H1 (cell line): ENCODE measurements at regions not wholly inside any gene's neighbourhood (a gene's known extent, or its start where the extent isn't known, plus 50 kb on each side); places are given as distances from the start of the nearest gene placed in this dataset.

Experiments used
- CTCF ChIA-PET: fragments of 300-600 bp; sonication (Branson Sonifier 250); formaldehyde crosslinking; loops from one replicate; lab custom pipeline; 2021; ENCODE audit not compliant: partially characterized antibody; lab: Charles Lee
- POLR2A ChIA-PET: fragments of 300-600 bp; sonication (Branson Sonifier 250); formaldehyde crosslinking; loops from one replicate; lab custom pipeline; 2021; ENCODE audit warnings: inconsistent platforms; ENCODE audit not compliant: partially characterized antibody; lab: Charles Lee
- DNase-seq, 2 experiments: peaks; one replicate each; pipeline versions ENCODE4 v3.0.0 to v3.0.0-alpha.2; 2010 to 2022; ENCODE audit warnings: low spot score in 2 of 2, low read depth in 1 of 2, mixed read lengths in 1 of 2
- FAIRE-seq: peaks from 2 replicates; lab custom pipeline; 2011; peaks lifted over from hg19 to GRCh38; lab: Jason Lieb, UNC
- H2AFZ ChIP-seq: 2 replicates; pipeline ENCODE4 v1.8.1; 2012; ENCODE audit warnings: low read length, inconsistent platforms
- H2AK5ac ChIP-seq: 2 replicates; pipeline ENCODE4 v1.6.1; 2013; ENCODE audit warnings: low read depth, low read length
- H2BK120ac ChIP-seq: replicated peaks from 2 replicates; pipeline ENCODE3; 2013; ENCODE audit warnings: low read depth, low read length, inconsistent platforms
- H2BK12ac ChIP-seq: 2 replicates; pipeline ENCODE4 v1.6.1; 2013; ENCODE audit warnings: low read depth, low read length
- H2BK15ac ChIP-seq: 2 replicates; pipeline ENCODE4 v1.6.1; 2013; ENCODE audit warnings: low read length
- H2BK20ac ChIP-seq: 2 replicates; pipeline ENCODE4 v1.6.1; 2013; ENCODE audit warnings: low read length
- H2BK5ac ChIP-seq: 2 replicates; pipeline ENCODE4 v1.6.1; 2013; ENCODE audit warnings: low read depth, low read length
- H3K14ac ChIP-seq: 2 replicates; pipeline ENCODE4 v1.6.1; 2013; ENCODE audit warnings: inconsistent platforms; ENCODE audit not compliant: insufficient read length
- H3K18ac ChIP-seq: 2 replicates; pipeline ENCODE4 v1.6.1; 2013; ENCODE audit warnings: low read length; ENCODE audit errors: extremely low read depth
- H3K23ac ChIP-seq: 2 replicates; pipeline ENCODE4 v1.6.1; 2013; ENCODE audit warnings: inconsistent platforms; ENCODE audit not compliant: insufficient read length
- H3K23me2 ChIP-seq: 2 replicates; pipeline ENCODE4 v1.6.1; 2013; ENCODE audit warnings: low read depth, low read length
- H3K27ac ChIP-seq: 2 replicates; pipeline ENCODE4 v1.6.1; 2011; ENCODE audit warnings: low read depth, low read length, inconsistent platforms
- H3K27me3 ChIP-seq, 4 experiments: replicated peaks in 1 of 4; 1 replicate in 1 of 4; 2 replicates in 3 of 4; pipeline versions ENCODE4 v1.6.1 to v1.8.1; 2011 to 2013; ENCODE audit warnings: low read length in 3 of 4, mild to moderate bottlenecking in 3 of 4, inconsistent platforms in 2 of 4, mixed read lengths in 2 of 4, moderate library complexity in 1 of 4; ENCODE audit not compliant: control insufficient read depth in 3 of 4, insufficient read depth in 3 of 4; ENCODE audit errors: extremely low read depth in 1 of 4
- H3K36me3 ChIP-seq, 4 experiments: 2 replicates each; pipeline versions ENCODE4 v1.6.1 to v1.8.1; 2011 to 2013; ENCODE audit warnings: mild to moderate bottlenecking in 4 of 4, low read length in 3 of 4, moderate library complexity in 2 of 4, control low read depth in 1 of 4, inconsistent platforms in 1 of 4; ENCODE audit not compliant: insufficient read depth in 4 of 4, control insufficient read depth in 2 of 4
- H3K4ac ChIP-seq: replicated peaks from 2 replicates; pipeline ENCODE3; 2013; ENCODE audit warnings: low read length, low read depth, mixed read lengths, inconsistent platforms; ENCODE audit not compliant: insufficient read length
- H3K4me1 ChIP-seq, 4 experiments: replicated peaks in 1 of 4; 1 replicate in 1 of 4; 2 replicates in 3 of 4; pipeline versions ENCODE4 v1.6.1 to v1.8.1; 2011 to 2013; ENCODE audit warnings: low read length in 3 of 4, inconsistent platforms in 2 of 4, mixed read lengths in 1 of 4; ENCODE audit not compliant: insufficient read depth in 4 of 4, control insufficient read depth in 3 of 4
- H3K4me2 ChIP-seq, 2 experiments: 2 replicates each; pipeline versions ENCODE4 v1.6.1 to v1.8.1; 2011 to 2013; ENCODE audit warnings: low read depth in 2 of 2, low read length in 2 of 2, control low read depth in 1 of 2, inconsistent platforms in 1 of 2, mild to moderate bottlenecking in 1 of 2; ENCODE audit not compliant: insufficient read depth in 1 of 2
- H3K4me3 ChIP-seq, 4 experiments: fragments of 200-600, 300-600 bp in 1 of 4; sonication (generic), shearing (Covaris generic), sonication (Bioruptor Twin) in 1 of 4; 2 replicates each; pipeline versions ENCODE4 v1.5.1 to v1.8.1; 2011 to 2016; ENCODE audit warnings: low read length in 4 of 4, low read depth in 3 of 4, control low read depth in 2 of 4, inconsistent platforms in 2 of 4, mild to moderate bottlenecking in 2 of 4, mixed read lengths in 1 of 4, moderate library complexity in 1 of 4; ENCODE audit not compliant: insufficient read depth in 2 of 4; ENCODE audit errors: extremely low read depth in 1 of 4
- H3K56ac ChIP-seq: replicated peaks from 2 replicates; pipeline ENCODE3; 2013; ENCODE audit warnings: low read depth, mild to moderate bottlenecking, mixed read lengths, low read length, inconsistent platforms; ENCODE audit not compliant: insufficient read length
- H3K79me1 ChIP-seq: 2 replicates; pipeline ENCODE4 v1.6.1; 2013; ENCODE audit warnings: low read depth, low read length, control low read depth
- H3K79me2 ChIP-seq, 2 experiments: 2 replicates each; pipeline versions ENCODE4 v1.6.1 to v1.8.1; 2012 to 2013; ENCODE audit warnings: low read length in 2 of 2, mild to moderate bottlenecking in 2 of 2, inconsistent platforms in 1 of 2; ENCODE audit not compliant: insufficient read depth in 2 of 2, control insufficient read depth in 1 of 2
- H3K9ac ChIP-seq, 4 experiments: replicated peaks in 1 of 4; 1 replicate in 1 of 4; 2 replicates in 3 of 4; pipeline versions ENCODE4 v1.6.1 to v1.8.1; 2011 to 2013; ENCODE audit warnings: low read depth in 3 of 4, low read length in 3 of 4, control low read depth in 2 of 4, mild to moderate bottlenecking in 2 of 4, moderate library complexity in 2 of 4, inconsistent platforms in 1 of 4; ENCODE audit errors: extremely low read depth in 1 of 4
- H3K9me3 ChIP-seq, 2 experiments: 2 replicates each; pipeline versions ENCODE4 v1.6.1 to v1.8.1; 2012 to 2013; ENCODE audit warnings: mild to moderate bottlenecking in 2 of 2, moderate library complexity in 2 of 2, control low read depth in 1 of 2, inconsistent platforms in 1 of 2, low read depth in 1 of 2, low read length in 1 of 2, mixed read lengths in 1 of 2; ENCODE audit not compliant: insufficient read depth in 2 of 2
- H4K20me1 ChIP-seq, 2 experiments: replicated peaks in 1 of 2; 2 replicates each; pipeline versions ENCODE3 to v1.8.1; 2011 to 2013; ENCODE audit warnings: inconsistent platforms in 2 of 2, low read length in 2 of 2, mild to moderate bottlenecking in 1 of 2; ENCODE audit not compliant: insufficient read depth in 2 of 2, control insufficient read depth in 1 of 2
- H4K5ac ChIP-seq: 2 replicates; pipeline ENCODE4 v1.6.1; 2013; ENCODE audit warnings: low read length, low read depth, mixed read lengths, inconsistent platforms; ENCODE audit not compliant: insufficient read length
- H4K8ac ChIP-seq: 2 replicates; pipeline ENCODE4 v1.8.0; 2013; ENCODE audit warnings: mild to moderate bottlenecking, moderate library complexity, low read length, inconsistent platforms; ENCODE audit not compliant: insufficient read depth; ENCODE audit errors: extremely low read depth
- H4K91ac ChIP-seq: replicated peaks from 2 replicates; pipeline ENCODE3; 2013; ENCODE audit warnings: low read length, mixed read lengths, inconsistent platforms; ENCODE audit not compliant: insufficient read length
- SAP30 ChIP-seq: fragments of 300-600 bp; sonication (generic); IDR thresholded peaks from 2 replicates; pipeline ENCODE4 v1.7.1; 2012; ENCODE audit warnings: low read length, moderate library complexity, mild to moderate bottlenecking, inconsistent platforms; ENCODE audit not compliant: insufficient read depth, insufficient replicate concordance
- WGBS, 2 experiments: shearing (Covaris generic) in 1 of 2; methylation state at CpG; one replicate each; pipeline versions ENCODE4 v1.1.6 to v1.1.7; 2013 to 2015; ENCODE audit warnings: low lambda C conversion rate in 2 of 2, mixed read lengths in 2 of 2, inconsistent platforms in 1 of 2, low coverage in 1 of 2, missing lambda C conversion rate in 1 of 2; ENCODE audit not compliant: insufficient replicate concordance in 2 of 2, insufficient coverage in 1 of 2, insufficient read length in 1 of 2; ENCODE audit errors: extremely low coverage in 1 of 2, missing lambda C conversion rate in 1 of 2; 5-methylcytosine and 5-hydroxymethylcytosine counted together

DNA sequence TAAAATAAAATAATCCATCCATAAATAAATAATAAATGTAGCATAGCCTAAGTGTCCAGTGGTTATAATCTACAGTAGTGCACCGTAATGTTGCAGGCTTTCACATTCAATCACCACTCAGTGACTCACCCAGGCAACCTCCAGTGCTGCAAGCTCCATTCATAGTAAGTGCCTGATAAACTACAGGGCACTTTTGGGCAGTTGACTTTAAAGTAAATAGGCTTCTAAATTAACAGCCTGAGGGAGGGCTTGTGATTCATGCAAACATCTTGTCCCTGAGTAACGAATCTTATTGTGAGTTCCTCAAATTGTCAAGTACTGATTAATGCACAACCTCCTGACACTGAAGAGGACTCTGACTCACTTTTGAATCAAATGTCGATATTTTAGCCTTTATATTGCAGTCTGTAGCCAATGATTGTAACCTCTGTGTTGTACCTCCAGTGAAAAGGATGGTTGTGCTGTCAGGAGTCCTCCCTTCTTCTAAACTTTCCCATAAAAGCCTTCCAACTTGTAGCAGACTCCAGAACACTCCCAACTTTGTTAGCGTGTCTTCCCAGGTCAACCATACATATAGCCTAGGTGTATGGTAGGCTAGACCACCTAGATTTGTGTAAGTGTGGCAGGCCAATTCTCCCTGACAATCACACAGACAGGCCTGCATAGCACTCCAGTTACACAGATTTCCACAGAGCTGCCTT is 55.0 kb upstream of the BICD1 start:
- Histone ChIP-seq H3K4me1 (peaks cover 0 to 5% (median 1%) of the 10 kb centered on the region in 4 experiments; a peak in 2 of 7 replicates), H3K4ac (no peak overlapping the region), H4K20me1 (no peaks in the 10 kb centered on the region), H3K9ac (peak overlapping the region in 1 of 4 experiments; percentile 44; a peak in 1 of 7 replicates), H3K14ac (no peak overlapping the region), H3K27me3 (no peaks in the 10 kb centered on the region), H2BK5ac (no peak overlapping the region), H3K79me1 (no peaks in the 10 kb centered on the region), H3K23me2 (no peaks in the 10 kb centered on the region), H3K9me3 (peaks cover 6 to 9% of the 10 kb centered on the region in 2 experiments; a peak in 3 of 4 replicates), H3K18ac (no peak overlapping the region), H4K5ac (no peak overlapping the region), H3K36me3 (no peaks in the 10 kb centered on the region), H2BK120ac (no peak overlapping the region), H4K8ac (no peak overlapping the region), H2BK20ac (no peak overlapping the region; the same call in 1 of the 2 replicates), H3K23ac (no peak overlapping the region), H2AK5ac (no peak overlapping the region), H3K27ac (no peak overlapping the region), H3K56ac (no peak overlapping the region), H3K4me2 (no peak overlapping the region), H4K91ac (peak overlapping the region; percentile 29), H3K4me3 (no peak overlapping the region), H3K79me2 (no peaks in the 10 kb centered on the region), H2BK12ac (peak overlapping the region; percentile 40; the same call in 1 of the 2 replicates), H2AFZ (peak overlapping the region; percentile 79), H2BK15ac (no peak overlapping the region)
- DNase-seq (no peak), FAIRE-seq (no peak)
- WGBS, 2 experiments: 88% methylated on average over 4 of the region's 4 CpGs; no CpG with 5 or more reads in 1 of the 2 experiments
- ChIA-PET CTCF (interaction anchor here (1.1 to 1.3 kb wide), 3 partner anchors 8 to 619 kb away, joined by 3 to 7 read pairs (median 3); no protein-coding TSS in a partner anchor), POLR2A (no interaction called here)
- no peak for TF ChIP-seq SAP30
